ENCODE measurements at regions not wholly inside any gene's neighbourhood (a gene's known extent, or its start where the extent isn't known, plus 50 kb on each side); places are given as distances from the start of the nearest gene placed in this dataset.

DNA sequence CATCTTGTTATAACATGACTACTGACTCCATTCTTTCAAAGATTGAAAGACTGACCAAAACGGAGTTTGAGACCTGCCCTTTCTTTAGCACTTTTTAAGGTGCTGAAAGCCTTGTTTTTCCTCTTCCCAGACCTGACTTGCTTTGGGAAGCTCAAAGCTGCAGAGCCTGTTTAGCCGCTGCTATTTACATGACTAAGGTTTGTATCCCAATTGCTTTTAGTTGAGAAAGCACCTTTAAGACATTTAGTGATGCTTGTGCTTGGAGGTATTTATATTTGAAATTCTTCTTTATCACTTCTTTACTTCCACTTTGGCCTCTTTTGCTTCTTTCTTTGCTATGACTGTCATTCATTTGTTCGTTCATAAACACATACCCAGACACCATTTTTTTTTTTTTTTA is 182.6 kb upstream of the ELL2 start:
- Mint-ChIP-seq H3K27me3 (peaks cover 9% of the 10 kb centered on the region), H3K27ac (no peak overlapping the region), H3K9me3 (ENCODE audit: low read depth) (no peaks in the 10 kb centered on the region), H3K4me1 (ENCODE audit: low read depth) (no peaks in the 10 kb centered on the region), H3K4me3 (no peak overlapping the region), H3K36me3 (no peaks in the 10 kb centered on the region)

DNA sequence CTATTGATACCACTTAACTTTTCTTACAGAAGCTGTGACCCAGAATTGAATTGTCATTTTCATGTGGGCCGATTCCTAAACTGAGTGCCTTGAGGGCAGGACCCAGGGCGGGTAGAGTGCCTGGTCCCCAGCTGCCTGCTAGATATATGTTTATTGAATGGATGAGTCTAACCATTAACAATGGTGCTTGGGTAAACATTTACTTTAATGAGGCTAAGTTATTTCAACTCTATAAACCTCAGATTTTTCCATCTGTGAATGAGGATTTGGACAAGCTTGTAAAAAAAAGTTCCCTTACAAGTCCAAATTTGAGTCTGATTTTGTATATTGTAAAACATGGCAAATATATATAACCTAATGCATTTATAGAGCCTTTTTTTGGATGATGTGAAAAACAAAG is 181.8 kb upstream of the ELL2 start:
- H3K4me3 Mint-ChIP-seq, result no peak overlapping the region
- no peaks in the 10 kb centered on the region for H3K4me1 Mint-ChIP-seq (ENCODE audit: low read depth)
- no peaks in the 10 kb centered on the region for H3K9me3 Mint-ChIP-seq (ENCODE audit: low read depth)
- H3K27me3 Mint-ChIP-seq, result peaks cover 7% of the 10 kb centered on the region
- H3K36me3 Mint-ChIP-seq, result no peaks in the 10 kb centered on the region
- no peak overlapping the region for H3K27ac Mint-ChIP-seq

DNA sequence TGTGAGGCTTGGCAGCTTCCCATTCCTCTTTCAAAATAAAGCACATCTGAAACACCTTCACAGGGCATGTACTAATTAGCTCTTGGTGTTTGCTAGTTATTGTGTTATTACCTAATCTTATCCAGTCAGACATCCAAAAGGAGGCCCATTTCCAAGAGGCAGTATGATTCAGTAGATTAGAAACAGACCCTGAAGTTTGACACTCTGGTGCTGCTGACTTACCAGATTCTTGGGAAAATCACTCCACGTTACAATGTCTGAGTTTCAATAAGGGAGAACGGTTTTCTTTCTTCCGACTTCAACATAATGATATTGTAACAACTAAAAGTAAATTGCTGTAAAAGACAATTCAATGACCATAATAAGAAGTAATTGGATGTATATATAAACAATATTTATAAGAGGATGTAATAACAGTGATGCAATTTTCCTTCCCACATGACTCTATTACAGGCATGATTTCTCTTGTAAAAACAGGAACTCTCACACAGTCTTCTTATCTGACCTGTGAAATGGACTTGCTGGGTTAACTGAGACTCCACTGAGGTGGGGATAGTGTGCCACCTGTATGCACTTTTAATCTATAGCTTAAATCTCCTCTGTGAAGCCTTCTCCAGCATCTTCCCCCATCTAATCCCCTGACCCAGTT is 181.3 kb upstream of the ELL2 start:
- Mint-ChIP-seq H3K27ac (no peak overlapping the region), H3K36me3 (no peaks in the 10 kb centered on the region), H3K9me3 (ENCODE audit: low read depth) (no peaks in the 10 kb centered on the region), H3K27me3 (peaks cover 7% of the 10 kb centered on the region), H3K4me3 (no peak overlapping the region), H3K4me1 (ENCODE audit: low read depth) (no peaks in the 10 kb centered on the region)

DNA sequence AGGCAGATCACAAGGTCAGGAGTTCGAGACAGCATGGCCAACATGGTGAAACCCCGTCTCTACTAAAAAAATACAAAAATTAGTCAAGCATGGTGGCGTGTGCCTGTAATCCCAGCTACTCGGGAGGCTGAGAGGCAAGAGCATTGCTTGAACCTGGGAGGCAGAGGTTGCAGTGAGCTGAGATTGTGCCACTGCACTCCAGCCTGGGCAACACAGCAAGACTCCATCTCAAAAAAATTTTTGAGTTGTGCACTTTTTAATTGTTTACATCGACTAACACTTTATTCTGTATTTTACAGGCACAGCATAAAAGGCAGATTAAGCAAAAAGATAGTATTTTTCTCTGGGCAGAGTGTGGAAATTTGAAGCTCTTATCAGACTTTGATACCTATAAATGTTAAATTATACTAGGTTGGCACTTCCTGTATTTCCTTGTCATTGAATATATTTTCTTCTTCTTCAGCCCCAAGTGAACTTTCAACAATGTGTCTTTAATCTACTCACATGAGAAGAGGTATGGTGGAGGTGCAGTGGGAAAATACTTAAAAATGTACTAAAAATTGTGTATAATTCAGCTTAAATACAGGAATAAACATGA is 180.6 kb upstream of the ELL2 start:
- Mint-ChIP-seq H3K36me3 (no peaks in the 10 kb centered on the region), H3K27ac (no peak overlapping the region), H3K9me3 (ENCODE audit: low read depth) (no peaks in the 10 kb centered on the region)

DNA sequence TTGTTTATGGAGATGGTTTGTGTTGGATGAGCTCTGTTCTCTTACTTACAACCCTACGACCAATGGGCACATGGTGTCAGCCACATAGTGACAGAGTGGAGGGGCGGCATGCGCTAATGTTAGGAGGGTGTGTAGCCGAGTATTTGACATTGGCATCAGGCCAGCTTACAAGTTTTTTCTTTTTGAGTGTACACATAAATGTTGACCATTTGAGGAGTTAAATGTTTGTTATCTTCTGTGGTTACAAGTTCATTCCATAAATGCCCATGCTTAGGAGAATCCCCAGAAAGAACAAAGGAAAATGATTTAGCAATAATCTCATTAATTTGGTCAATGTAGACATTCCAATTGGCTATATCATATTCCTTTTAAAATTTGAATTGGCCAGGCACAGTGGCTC is 180.1 kb upstream of the ELL2 start:
- Mint-ChIP-seq H3K27ac (no peak overlapping the region), H3K9me3 (ENCODE audit: low read depth) (no peaks in the 10 kb centered on the region), H3K27me3 (peaks cover 9% of the 10 kb centered on the region), H3K36me3 (no peaks in the 10 kb centered on the region), H3K4me1 (ENCODE audit: low read depth) (no peaks in the 10 kb centered on the region), H3K4me3 (no peak overlapping the region)

More for the DNA sequence above, 180.6 kb upstream of the ELL2 start:
- Mint-ChIP-seq H3K4me1 (ENCODE audit: low read depth) (no peaks in the 10 kb centered on the region), H3K4me3 (no peak overlapping the region), H3K27me3 (peaks cover 7% of the 10 kb centered on the region)

DNA sequence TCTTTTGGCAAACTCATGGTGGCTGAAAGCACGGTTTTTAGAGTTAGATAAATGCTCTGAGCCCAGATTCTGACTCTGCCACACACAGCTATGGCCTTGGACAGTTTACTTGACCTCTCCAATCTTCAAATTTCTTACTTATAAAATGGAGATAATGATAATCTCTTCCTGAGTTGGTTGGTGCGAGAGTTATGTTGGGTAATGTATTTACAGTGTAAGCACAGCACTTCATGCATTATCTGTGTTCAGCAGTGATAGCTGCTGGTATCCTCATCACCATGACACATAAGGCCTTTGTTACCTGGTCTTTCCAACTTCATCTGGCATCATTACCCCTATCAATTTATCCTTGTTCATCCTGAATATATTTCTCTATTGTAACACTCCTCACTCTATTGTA is 178.8 kb upstream of the ELL2 start:
- Mint-ChIP-seq H3K4me1 (ENCODE audit: low read depth) (no peaks in the 10 kb centered on the region), H3K9me3 (ENCODE audit: low read depth) (no peaks in the 10 kb centered on the region), H3K36me3 (no peaks in the 10 kb centered on the region), H3K27me3 (peaks cover 9% of the 10 kb centered on the region), H3K27ac (no peak overlapping the region), H3K4me3 (no peak overlapping the region)

DNA sequence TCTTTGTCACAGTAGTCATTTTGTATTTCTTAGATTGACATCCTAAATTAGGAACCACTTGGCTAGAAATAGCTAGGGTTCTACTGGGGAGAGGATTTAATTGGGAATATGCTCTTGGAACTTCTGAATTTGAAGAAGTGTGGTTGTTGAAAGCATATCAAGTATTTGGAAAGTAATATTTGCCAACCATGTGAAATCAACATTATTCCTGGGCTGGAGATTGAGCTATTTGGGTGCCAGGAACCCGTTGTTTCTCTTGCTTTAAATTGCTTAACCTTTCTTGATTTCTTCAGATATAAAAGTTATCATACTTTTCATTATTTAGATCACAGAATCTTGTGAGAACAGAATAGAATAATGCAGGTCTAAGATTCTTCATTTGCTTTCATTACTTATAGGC is 178.4 kb upstream of the ELL2 start:
- Mint-ChIP-seq H3K4me1 (ENCODE audit: low read depth) (no peaks in the 10 kb centered on the region), H3K9me3 (ENCODE audit: low read depth) (no peaks in the 10 kb centered on the region), H3K27me3 (peaks cover 9% of the 10 kb centered on the region), H3K36me3 (no peaks in the 10 kb centered on the region), H3K4me3 (no peak overlapping the region), H3K27ac (no peak overlapping the region)

DNA sequence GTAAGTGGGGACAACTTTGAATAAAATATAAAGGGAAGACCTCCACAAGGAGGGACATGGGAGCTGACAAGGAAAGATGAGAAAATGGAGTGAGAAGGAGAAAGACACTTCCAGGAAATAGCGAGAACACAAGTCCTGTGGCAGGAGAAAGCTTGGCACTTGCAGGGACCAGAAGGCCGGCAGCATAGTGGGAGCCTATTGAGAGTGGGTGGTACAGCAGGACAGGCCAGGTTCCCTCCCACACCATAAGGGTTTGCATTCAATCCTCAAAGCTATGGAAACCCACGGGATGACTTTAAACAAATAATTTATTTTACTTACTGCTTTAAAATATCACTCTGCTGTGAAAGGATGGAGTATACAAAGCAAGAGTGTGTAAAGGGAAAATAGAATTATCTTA is 173.2 kb upstream of the ELL2 start:
- Mint-ChIP-seq H3K27ac (no peak overlapping the region), H3K9me3 (ENCODE audit: low read depth) (no peaks in the 10 kb centered on the region), H3K27me3 (peaks cover 8% of the 10 kb centered on the region), H3K4me1 (ENCODE audit: low read depth) (no peaks in the 10 kb centered on the region), H3K36me3 (no peaks in the 10 kb centered on the region), H3K4me3 (no peak overlapping the region)

DNA sequence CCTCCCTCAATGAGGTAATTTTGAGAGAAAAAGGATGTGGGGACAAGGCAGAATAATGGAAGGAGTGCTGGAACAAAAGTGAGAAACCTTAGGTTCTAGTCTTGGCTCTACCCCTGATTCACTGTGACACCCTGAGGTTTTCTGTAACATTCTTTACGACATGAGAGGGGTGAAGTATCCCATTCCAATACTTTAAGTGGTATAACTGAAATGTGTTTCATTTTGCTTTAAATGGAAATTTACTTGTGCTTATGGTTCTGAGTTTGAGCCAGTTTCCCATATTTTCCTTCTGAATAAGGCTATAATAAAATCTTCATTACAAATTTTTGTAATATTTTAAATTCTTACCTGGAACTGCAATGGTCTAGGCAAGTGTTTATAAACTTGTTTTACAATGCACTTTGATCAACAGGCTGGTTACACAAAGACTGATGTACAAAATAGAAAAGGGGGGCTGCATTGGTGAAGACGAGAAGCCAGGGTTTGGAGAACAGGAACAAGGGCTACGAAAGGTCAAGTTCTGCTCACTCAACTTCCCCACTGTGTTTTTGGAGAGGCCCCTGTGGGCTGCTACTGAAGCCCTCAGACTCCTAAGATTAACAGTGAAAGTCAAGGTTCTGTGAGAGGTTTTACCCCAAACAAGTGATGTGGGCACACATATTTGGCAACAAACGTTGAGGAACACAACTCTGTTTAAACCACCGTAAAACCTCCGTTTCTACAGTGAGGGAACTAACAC is 171.9 kb upstream of the ELL2 start:
- Mint-ChIP-seq H3K27me3 (peaks cover 8% of the 10 kb centered on the region), H3K4me1 (ENCODE audit: low read depth) (no peaks in the 10 kb centered on the region), H3K36me3 (no peaks in the 10 kb centered on the region), H3K27ac (no peak overlapping the region), H3K9me3 (ENCODE audit: low read depth) (no peaks in the 10 kb centered on the region), H3K4me3 (no peak overlapping the region)

DNA sequence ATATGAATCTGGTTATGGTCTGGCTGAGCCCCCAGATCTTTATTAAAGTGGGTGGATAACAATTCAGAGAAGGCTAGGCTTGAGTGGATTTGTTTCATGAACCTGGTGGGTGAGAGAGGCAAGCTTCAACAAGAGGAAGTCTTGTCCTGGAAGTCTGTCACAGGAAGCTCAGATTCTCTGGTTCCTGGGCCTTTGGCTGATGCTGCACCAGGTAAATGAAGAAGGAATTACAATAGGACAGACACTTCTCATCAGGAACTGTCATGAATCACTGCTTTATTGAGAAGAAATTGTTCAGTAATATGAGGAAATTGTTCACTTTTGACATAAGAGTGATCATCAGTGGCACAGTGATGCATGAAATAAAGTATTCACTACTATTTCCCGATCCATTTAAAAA is 167.6 kb upstream of the ELL2 start:
- Mint-ChIP-seq H3K27me3 (peaks cover 8% of the 10 kb centered on the region), H3K27ac (no peak overlapping the region), H3K4me1 (ENCODE audit: low read depth) (no peaks in the 10 kb centered on the region)

DNA sequence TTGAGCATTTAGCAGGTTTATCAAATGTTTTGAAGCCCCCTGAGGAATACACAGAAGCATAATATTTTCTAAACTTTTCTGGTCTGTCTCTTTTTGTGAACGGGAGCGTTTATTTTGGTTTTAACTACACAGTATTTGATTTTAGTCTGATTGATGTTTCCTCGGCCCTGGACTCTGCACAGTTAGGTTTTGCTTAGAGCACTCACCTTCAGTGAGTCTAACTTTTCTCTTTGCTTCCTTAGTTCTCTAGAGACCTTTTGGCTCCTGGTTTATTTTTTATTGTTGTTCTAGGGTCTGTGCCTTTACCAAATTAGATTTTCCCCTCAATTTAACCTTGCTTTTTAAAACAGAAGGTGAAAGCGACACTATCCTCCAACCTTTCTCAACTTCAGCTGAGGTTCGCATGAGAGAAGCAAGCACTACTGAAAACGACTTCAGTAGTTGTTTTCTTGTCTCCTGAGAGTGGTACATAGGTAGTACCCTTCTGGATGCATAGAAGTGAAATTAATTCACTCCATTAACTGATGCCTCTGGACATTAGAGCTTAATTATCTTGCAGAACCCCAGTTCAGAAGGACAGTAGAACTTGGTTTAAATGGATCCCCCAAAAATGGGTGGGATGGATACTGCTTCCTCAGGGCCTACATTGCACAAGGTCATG is 166.7 kb upstream of the ELL2 start:
- Mint-ChIP-seq H3K36me3 (no peaks in the 10 kb centered on the region), H3K4me3 (no peak overlapping the region), H3K27ac (no peak overlapping the region), H3K27me3 (peaks cover 8% of the 10 kb centered on the region), H3K4me1 (ENCODE audit: low read depth) (no peaks in the 10 kb centered on the region), H3K9me3 (ENCODE audit: low read depth) (no peaks in the 10 kb centered on the region)

More for the DNA sequence above, 167.6 kb upstream of the ELL2 start:
- H3K36me3 Mint-ChIP-seq, result no peaks in the 10 kb centered on the region
- no peak overlapping the region for H3K4me3 Mint-ChIP-seq
- H3K9me3 Mint-ChIP-seq (ENCODE audit: low read depth), result no peaks in the 10 kb centered on the region

DNA sequence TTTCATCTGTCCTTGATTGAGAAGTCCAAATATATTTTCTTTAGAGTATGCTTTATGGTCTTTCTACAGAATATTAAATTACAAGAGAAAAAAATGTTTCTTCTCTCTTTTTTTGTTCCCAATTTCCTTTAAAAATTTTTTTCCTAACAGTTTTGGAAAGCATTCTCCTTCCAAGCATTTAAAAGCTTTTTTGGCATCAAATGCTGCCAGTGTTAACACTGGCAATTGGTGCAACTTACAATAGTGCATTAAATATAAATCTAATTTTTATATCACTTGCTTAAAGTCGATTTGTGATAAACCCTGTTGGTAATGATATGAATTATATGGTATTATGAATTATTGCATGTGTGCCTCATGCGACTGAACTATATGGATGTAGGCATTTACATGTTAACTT is 165.9 kb upstream of the ELL2 start:
- Mint-ChIP-seq H3K27me3 (peaks cover 8% of the 10 kb centered on the region), H3K27ac (no peak overlapping the region), H3K36me3 (no peaks in the 10 kb centered on the region), H3K4me1 (ENCODE audit: low read depth) (no peaks in the 10 kb centered on the region), H3K9me3 (ENCODE audit: low read depth) (no peaks in the 10 kb centered on the region), H3K4me3 (no peak overlapping the region)

DNA sequence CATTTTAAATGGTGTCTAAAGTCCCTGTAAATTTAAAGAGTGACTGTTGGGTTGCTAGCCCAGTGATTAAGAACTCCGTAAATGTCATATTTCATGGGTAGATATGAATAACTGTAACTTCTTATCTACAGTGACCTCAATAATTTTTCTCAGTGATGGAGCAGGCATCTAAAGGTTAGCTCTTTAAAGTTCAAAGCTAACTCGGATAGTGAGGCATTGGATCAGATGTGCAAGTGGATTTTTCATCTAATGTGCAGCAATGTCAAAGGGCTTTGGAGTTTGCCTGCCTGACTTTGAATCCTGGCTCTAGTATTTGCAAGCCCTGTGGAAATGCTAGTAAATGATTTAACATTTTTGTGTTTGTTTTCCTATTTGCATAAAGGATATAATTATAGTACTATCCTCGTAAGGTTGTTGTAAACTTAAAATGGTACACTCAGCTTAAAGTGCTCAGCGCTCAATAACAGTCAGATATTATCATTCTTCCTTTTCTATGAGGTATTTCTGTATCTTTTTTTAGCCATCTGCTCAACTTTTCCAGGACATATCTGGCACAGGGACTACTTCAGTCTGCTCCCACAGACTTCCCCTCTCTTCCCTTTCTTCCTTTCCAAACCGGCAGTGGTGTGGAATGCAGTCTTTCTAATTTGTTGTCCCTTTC is 163.7 kb upstream of the ELL2 start:
- Mint-ChIP-seq H3K36me3 (no peaks in the 10 kb centered on the region), H3K4me3 (no peak overlapping the region), H3K27ac (no peak overlapping the region), H3K27me3 (peaks cover 5% of the 10 kb centered on the region), H3K4me1 (ENCODE audit: low read depth) (no peaks in the 10 kb centered on the region), H3K9me3 (ENCODE audit: low read depth) (no peaks in the 10 kb centered on the region)

DNA sequence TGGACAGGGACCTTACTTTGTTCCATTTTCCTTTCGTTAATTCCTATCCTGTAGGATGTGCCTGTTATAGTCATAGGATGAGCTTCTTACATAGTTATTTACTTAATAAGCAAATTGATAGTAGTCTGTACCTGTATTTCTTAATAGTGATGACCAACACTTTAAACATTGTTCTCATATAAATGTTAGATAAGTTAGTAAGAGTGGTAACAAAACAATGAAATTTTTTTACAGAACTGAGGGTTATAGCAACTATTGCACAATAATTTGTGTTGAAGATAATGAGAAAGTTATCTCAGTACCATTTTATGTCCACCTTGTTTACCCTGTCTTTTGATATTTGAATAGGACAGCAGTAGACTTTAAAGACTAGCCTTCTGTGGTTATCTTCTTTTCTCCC is 162.9 kb upstream of the ELL2 start:
- Mint-ChIP-seq H3K4me1 (ENCODE audit: low read depth) (no peaks in the 10 kb centered on the region), H3K9me3 (ENCODE audit: low read depth) (no peaks in the 10 kb centered on the region), H3K27ac (no peak overlapping the region), H3K27me3 (peaks cover 5% of the 10 kb centered on the region), H3K4me3 (no peak overlapping the region), H3K36me3 (no peaks in the 10 kb centered on the region)

DNA sequence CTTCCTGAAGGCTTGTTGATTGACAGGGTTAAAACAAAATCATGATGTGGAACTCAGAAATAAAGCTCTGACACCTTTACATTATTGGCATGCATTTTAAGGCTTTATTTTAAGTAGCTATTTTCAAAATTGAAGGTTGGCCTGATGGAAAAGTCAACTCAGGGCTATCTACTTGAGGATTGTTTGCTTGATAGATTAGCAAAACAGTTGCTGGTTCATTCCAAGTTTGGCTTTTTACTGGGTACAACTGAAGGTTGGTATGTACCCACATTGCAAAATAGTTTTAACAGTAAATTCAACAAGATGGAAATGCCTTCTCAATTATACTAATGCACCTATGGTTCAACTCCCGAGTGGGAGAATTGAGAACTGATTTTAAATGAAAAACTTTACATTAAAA is 161.8 kb upstream of the ELL2 start:
- H3K4me3 Mint-ChIP-seq, result no peak overlapping the region
- no peaks in the 10 kb centered on the region for H3K4me1 Mint-ChIP-seq (ENCODE audit: low read depth)
- H3K27me3 Mint-ChIP-seq, result peaks cover 5% of the 10 kb centered on the region
- H3K9me3 Mint-ChIP-seq (ENCODE audit: low read depth), result no peaks in the 10 kb centered on the region
- no peaks in the 10 kb centered on the region for H3K36me3 Mint-ChIP-seq
- no peak overlapping the region for H3K27ac Mint-ChIP-seq

All from activated naive CD8-positive, alpha-beta T cell (primary cell).